OCI-LY7 (cell line): ENCODE measurements at regions not wholly inside any gene's neighbourhood (a gene's known extent, or its start where the extent isn't known, plus 50 kb on each side); places are given as distances from the start of the nearest gene placed in this dataset.

ENCODE experiments used
- BruUV-seq: library from RNA; stranded (reverse); fragments of 400-500 nt; replicated peaks from 2 replicates; lab custom pipeline; 2021; lab: Mats Ljungman, UMichigan
- CTCF ChIA-PET: fragments of 300-600 bp; sonication (Branson Sonifier 250); formaldehyde crosslinking; loops from one replicate; lab custom pipeline; 2022; ENCODE audit warnings: antibody characterized with exemption; ENCODE audit not compliant: unreplicated experiment; lab: Charles Lee
- POLR2A ChIA-PET: fragments of 300-600 bp; sonication (Branson Sonifier 250); formaldehyde crosslinking; loops from one replicate; lab custom pipeline; 2022; ENCODE audit warnings: antibody characterized with exemption; lab: Charles Lee
- DNase-seq: peaks from one replicate; pipeline ENCODE4 v3.0.0-alpha.2; 2015; ENCODE audit warnings: low spot score
- H2AFZ ChIP-seq: fragments of 200-600 bp; sonication (generic), shearing (Covaris generic); 2 replicates; pipeline ENCODE4 v1.6.1; 2014; ENCODE audit warnings: mild to moderate bottlenecking, antibody characterized with exemption, low read length, moderate library complexity
- H3K27ac ChIP-seq: fragments of 200-600 bp; sonication (generic); 2 replicates; pipeline ENCODE4 v1.5.1; 2014; ENCODE audit warnings: mixed run types, low read depth, mild to moderate bottlenecking, moderate library complexity, low read length, inconsistent platforms; ENCODE audit not compliant: poor library complexity, severe bottlenecking
- H3K36me3 ChIP-seq: fragments of 200-600 bp; sonication (generic); 2 replicates; pipeline ENCODE4 v1.6.1; 2014; ENCODE audit warnings: mild to moderate bottlenecking, antibody characterized with exemption, low read length, moderate library complexity, mixed read lengths; ENCODE audit not compliant: insufficient read depth
- H3K4me1 ChIP-seq: fragments of 200-600 bp; sonication (generic); 2 replicates; pipeline ENCODE4 v1.5.1; 2014; ENCODE audit warnings: mild to moderate bottlenecking, low read length; ENCODE audit not compliant: insufficient read depth, poor library complexity, severe bottlenecking
- H3K4me2 ChIP-seq: fragments of 200-600 bp; sonication (generic); 2 replicates; pipeline ENCODE4 v1.6.1; 2014; ENCODE audit warnings: mild to moderate bottlenecking, low read length
- H3K4me3 ChIP-seq: fragments of 200-600 bp; sonication (generic); 2 replicates; pipeline ENCODE4 v1.5.1; 2014; ENCODE audit warnings: mild to moderate bottlenecking, low read depth, low read length; ENCODE audit not compliant: poor library complexity, severe bottlenecking
- H3K79me2 ChIP-seq: fragments of 200-600 bp; sonication (generic); 2 replicates; pipeline ENCODE4 v1.6.1; 2016; ENCODE audit warnings: low read depth, mild to moderate bottlenecking, low read length, moderate library complexity, mixed read lengths; ENCODE audit not compliant: insufficient read depth
- H3K9me2 ChIP-seq: fragments of 200-600 bp; sonication (generic); 2 replicates; pipeline ENCODE4 v1.6.1; 2016; ENCODE audit warnings: mild to moderate bottlenecking, low read length, mixed read lengths; ENCODE audit not compliant: insufficient read depth
- H3K9me3 ChIP-seq: fragments of 200-600 bp; sonication (generic); 2 replicates; pipeline ENCODE4 v1.6.1; 2014; ENCODE audit warnings: mild to moderate bottlenecking, mixed run types, low read length, mixed read lengths
- H4K20me1 ChIP-seq: fragments of 200-600 bp; sonication (generic); 2 replicates; pipeline ENCODE4 v1.6.1; 2014; ENCODE audit warnings: mild to moderate bottlenecking, antibody characterized with exemption, low read length, moderate library complexity, mixed read lengths; ENCODE audit not compliant: insufficient read depth
- EZH2phosphoT487 ChIP-seq: fragments of 200-600 bp; sonication (generic); IDR thresholded peaks from 2 replicates; pipeline ENCODE4 v1.6.1; 2018; ENCODE audit warnings: low read depth, borderline replicate concordance, mild to moderate bottlenecking, mixed run types, antibody characterized with exemption, low read length, moderate library complexity, mixed read lengths
- intact Hi-C: fragments of 100-400 bp; cut with micrococcal nuclease; formaldehyde crosslinking; loops from one replicate; pipeline ENCODE4 v1.10.0; 2022; ENCODE audit not compliant: unreplicated experiment
- TF ChIP-seq, protein P1 (sequence below): fragments of 200-600 bp; sonication (generic); conservative IDR thresholded peaks from 2 replicates; pipeline ENCODE4 v1.5.1; 2014; ENCODE audit warnings: mild to moderate bottlenecking, antibody characterized with exemption, low read length, moderate library complexity, mixed read lengths

DNA sequence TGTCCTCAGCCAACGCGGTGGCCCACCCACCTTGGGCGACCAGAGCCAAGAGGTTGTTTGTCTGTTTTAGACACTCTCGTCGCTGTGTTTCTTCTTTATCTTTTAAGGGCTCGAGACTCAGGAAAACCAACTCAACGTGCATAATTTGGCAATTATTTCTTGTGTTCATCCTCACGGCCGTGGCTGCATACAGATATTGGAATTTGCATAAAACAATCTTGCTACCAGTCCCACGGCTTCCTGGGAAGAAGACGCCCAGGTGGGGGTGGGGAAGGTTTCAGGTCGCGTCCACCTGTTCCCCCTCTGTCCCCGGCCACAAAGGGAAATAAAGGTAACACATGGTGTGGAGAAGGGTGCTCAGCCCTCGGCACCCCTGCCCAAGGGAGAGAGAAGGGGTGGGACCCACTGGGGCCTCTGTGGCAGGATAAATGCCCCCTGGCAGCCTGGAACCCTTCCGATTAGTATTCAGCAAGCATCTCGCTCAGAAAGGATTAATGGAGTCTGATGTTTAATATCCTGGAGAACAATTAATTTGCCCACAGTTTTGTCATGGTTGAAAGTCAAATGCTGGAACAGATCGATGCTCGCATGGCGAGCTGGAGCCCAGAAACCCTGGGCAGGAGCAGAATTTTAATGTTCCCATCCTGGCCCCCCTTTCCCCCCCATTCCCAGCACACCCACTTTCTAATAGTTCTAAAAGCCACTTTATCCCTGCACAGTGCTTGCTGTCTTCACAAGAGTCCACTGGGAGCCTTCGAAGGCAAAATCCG is 359.7 kb downstream of the MN1 start:
- Histone ChIP-seq H3K27ac (no peak overlapping the region), H3K79me2 (no peaks in the 10 kb centered on the region), H3K9me3 (no peaks in the 10 kb centered on the region), H4K20me1 (no peaks in the 10 kb centered on the region), H3K4me1 (no peaks in the 10 kb centered on the region), H3K4me3 (no peak overlapping the region), H3K36me3 (no peaks in the 10 kb centered on the region), H3K4me2 (no peak overlapping the region), H2AFZ (no peak overlapping the region), H3K9me2 (no peaks in the 10 kb centered on the region)
- DNase-seq, result no peak
- ChIA-PET CTCF (no interaction called here), POLR2A (no interaction called here)
- BruUV-seq, result no TSS peak
- intact Hi-C loops, result no loop called here
- TF ChIP-seq, protein P1, sequence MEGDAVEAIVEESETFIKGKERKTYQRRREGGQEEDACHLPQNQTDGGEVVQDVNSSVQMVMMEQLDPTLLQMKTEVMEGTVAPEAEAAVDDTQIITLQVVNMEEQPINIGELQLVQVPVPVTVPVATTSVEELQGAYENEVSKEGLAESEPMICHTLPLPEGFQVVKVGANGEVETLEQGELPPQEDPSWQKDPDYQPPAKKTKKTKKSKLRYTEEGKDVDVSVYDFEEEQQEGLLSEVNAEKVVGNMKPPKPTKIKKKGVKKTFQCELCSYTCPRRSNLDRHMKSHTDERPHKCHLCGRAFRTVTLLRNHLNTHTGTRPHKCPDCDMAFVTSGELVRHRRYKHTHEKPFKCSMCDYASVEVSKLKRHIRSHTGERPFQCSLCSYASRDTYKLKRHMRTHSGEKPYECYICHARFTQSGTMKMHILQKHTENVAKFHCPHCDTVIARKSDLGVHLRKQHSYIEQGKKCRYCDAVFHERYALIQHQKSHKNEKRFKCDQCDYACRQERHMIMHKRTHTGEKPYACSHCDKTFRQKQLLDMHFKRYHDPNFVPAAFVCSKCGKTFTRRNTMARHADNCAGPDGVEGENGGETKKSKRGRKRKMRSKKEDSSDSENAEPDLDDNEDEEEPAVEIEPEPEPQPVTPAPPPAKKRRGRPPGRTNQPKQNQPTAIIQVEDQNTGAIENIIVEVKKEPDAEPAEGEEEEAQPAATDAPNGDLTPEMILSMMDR, result no peak
- no peak for TF ChIP-seq EZH2phosphoT487

DNA sequence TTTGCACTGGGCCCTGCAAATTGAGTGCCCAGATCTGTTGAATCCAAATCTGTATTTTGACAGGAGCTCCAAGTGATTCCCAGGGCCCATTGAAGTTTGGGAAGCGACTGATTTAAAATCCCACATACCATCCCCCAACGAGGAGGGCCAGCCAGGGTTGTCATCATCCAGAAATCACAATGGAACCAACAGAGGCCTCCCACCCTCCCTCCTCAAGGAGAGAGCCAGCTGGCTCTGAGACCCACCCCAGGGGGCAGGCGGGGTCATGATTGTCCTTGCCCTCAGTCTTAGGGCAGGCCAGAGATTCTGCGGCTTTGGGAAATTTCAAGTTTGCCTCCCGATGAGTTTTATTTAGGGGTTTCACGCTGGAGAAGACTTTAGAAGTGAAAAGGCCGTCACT is 358.2 kb downstream of the MN1 start:
- TF ChIP-seq, protein P1, result no peak
- no peak for TF ChIP-seq EZH2phosphoT487
- no peaks in the 10 kb centered on the region for H3K9me3 ChIP-seq

DNA sequence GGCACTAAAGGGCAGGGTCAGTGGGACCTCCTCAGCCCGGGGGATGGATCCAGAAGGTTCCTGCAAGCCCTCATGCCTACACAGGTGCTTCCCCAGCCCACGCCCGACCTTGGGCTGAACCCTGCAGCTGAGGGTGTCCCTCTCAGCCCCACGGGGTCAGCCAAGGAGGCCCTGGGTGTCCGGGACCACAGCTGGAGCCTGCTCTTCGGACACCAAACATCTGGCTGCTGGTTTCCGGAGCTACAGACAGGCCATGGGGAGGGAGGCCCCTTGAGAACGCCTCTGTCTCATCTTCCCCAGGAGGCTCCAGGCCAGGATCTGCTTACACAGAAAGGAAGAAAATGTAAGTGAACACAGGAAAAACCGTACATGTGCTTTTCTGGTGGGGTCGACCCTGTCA is 355.7 kb downstream of the MN1 start:
- H3K4me1 ChIP-seq, result no peaks in the 10 kb centered on the region
- CTCF ChIA-PET, result no interaction called here

More for the DNA sequence above, 358.2 kb downstream of the MN1 start:
- intact Hi-C loops, result no loop called here
- no peak overlapping the region for H3K4me3 ChIP-seq
- H3K36me3 ChIP-seq, result no peaks in the 10 kb centered on the region
- H3K79me2 ChIP-seq, result no peaks in the 10 kb centered on the region
- no peak overlapping the region for H3K4me2 ChIP-seq
- POLR2A ChIA-PET, result no interaction called here
- CTCF ChIA-PET, result no interaction called here
- no peaks in the 10 kb centered on the region for H3K4me1 ChIP-seq
- DNase-seq, result no peak
- no TSS peak for BruUV-seq
- H3K9me2 ChIP-seq, result no peaks in the 10 kb centered on the region
- no peaks in the 10 kb centered on the region for H4K20me1 ChIP-seq
- H2AFZ ChIP-seq, result no peak overlapping the region
- H3K27ac ChIP-seq, result no peak overlapping the region

More for the DNA sequence above, 355.7 kb downstream of the MN1 start:
- no peaks in the 10 kb centered on the region for H3K79me2 ChIP-seq
- POLR2A ChIA-PET, result no interaction called here
- H4K20me1 ChIP-seq, result no peaks in the 10 kb centered on the region
- no peak overlapping the region for H3K4me3 ChIP-seq
- intact Hi-C loops, result no loop called here
- no peaks in the 10 kb centered on the region for H3K36me3 ChIP-seq
- H3K9me3 ChIP-seq, result no peaks in the 10 kb centered on the region
- H2AFZ ChIP-seq, result no peak overlapping the region
- no peaks in the 10 kb centered on the region for H3K9me2 ChIP-seq
- BruUV-seq, result no TSS peak
- no peak for DNase-seq
- H3K27ac ChIP-seq, result no peak overlapping the region
- TF ChIP-seq, protein P1, result no peak
- no peak for TF ChIP-seq EZH2phosphoT487
- no peak overlapping the region for H3K4me2 ChIP-seq
